Lower leg skin (tissue), 3 donors: ENCODE measurements at regions not wholly inside any gene's neighbourhood (a gene's known extent, or its start where the extent isn't known, plus 50 kb on each side); places are given as distances from the start of the nearest gene placed in this dataset.

Experiments used
- POLR2A ChIP-seq, 2 donors: fragments of 450-650 bp; IDR thresholded peaks; one replicate each; pipeline ENCODE4 v1.6.1; 2016 to 2017; ENCODE audit warnings: antibody characterized with exemption in 2 of 2, mild to moderate bottlenecking in 1 of 2, moderate library complexity in 1 of 2
- TF ChIP-seq, protein P1 (sequence below), 3 donors: fragments of 450-650 bp; IDR thresholded peaks; one replicate each; pipeline ENCODE4 v1.5.1; 2016; ENCODE audit warnings: antibody characterized with exemption in 3 of 3, mild to moderate bottlenecking in 3 of 3, moderate library complexity in 2 of 3

DNA sequence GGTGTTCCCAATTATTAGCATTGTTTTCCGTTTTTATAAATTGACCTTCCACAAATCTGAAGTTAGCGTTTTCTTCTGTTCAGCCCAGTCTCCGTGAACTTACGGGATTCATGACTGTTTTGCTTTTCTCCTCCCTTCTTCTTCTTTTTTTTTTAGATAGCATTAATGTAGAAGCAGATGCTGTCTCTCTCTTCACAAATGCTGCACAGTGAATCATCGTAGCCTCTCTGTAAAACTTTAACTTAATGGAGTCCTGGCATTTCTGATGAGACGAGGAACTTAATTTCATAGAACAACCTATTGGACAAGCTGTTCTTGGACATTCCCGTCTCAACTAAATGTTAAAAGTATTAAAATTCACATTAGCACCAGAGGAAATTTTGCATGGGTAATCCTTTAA, 138.0 kb upstream of the EEF1E1 start:
- no peak for TF ChIP-seq POLR2A (IDR thresholded peaks at IDR 0.05)
- TF ChIP-seq, protein P1, sequence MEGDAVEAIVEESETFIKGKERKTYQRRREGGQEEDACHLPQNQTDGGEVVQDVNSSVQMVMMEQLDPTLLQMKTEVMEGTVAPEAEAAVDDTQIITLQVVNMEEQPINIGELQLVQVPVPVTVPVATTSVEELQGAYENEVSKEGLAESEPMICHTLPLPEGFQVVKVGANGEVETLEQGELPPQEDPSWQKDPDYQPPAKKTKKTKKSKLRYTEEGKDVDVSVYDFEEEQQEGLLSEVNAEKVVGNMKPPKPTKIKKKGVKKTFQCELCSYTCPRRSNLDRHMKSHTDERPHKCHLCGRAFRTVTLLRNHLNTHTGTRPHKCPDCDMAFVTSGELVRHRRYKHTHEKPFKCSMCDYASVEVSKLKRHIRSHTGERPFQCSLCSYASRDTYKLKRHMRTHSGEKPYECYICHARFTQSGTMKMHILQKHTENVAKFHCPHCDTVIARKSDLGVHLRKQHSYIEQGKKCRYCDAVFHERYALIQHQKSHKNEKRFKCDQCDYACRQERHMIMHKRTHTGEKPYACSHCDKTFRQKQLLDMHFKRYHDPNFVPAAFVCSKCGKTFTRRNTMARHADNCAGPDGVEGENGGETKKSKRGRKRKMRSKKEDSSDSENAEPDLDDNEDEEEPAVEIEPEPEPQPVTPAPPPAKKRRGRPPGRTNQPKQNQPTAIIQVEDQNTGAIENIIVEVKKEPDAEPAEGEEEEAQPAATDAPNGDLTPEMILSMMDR (IDR thresholded peaks at IDR 0.05), result no peak
